ENCODE measurements at regions not wholly inside any gene's neighbourhood (a gene's known extent, or its start where the extent isn't known, plus 50 kb on each side); places are given as distances from the start of the nearest gene placed in this dataset.

DNA sequence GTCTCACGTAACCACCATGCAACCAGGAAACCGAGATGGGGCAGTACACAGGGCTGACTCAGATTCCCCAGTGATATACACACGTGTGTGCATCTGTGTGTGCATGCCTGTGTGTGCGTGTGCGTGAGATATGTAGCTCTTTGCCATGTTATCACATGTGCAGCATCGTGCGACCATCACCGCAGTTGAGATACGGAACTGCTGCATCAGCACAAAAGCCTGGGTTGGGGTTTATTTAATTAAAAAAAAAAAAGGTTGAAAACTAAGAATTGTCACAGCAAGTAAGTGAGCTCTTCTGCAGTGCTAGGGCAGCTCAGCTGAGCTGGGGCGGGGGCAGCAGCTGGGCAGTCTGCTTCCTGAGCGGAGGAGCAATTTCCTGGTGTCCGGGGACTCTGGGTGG is 152.5 kb downstream of the RBFOX3 start:
- Histone ChIP-seq H3K4me2 (ENCODE audit: insufficient read depth, low read length) (no peak overlapping the region), H4K20me1 (ENCODE audit: insufficient read depth, low read length) (no peaks in the 10 kb centered on the region; the same call in none of the 2 replicates), H3K27ac (ENCODE audit: low read length) (no peak overlapping the region), H3K36me3 (ENCODE audit: insufficient read depth, low read length) (no peaks in the 10 kb centered on the region), H3K9me3 (ENCODE audit: insufficient read depth, low read length, severe bottlenecking) (no peaks in the 10 kb centered on the region), H3K4me3 (ENCODE audit: low read depth in 1 of 2, low read length in 2 of 2) (no peak overlapping the region), H3K27me3 (ENCODE audit: insufficient read depth, low read length, poor library complexity) (peaks cover 9% of the 10 kb centered on the region), H2AFZ (ENCODE audit: low read depth, low read length) (no peak overlapping the region), H3K9ac (ENCODE audit: low read depth, low read length) (no peak overlapping the region), H3K4me1 (ENCODE audit: insufficient read depth, low read length) (no peaks in the 10 kb centered on the region), H3K79me2 (ENCODE audit: insufficient read depth, low read length) (no peaks in the 10 kb centered on the region)
- DNase-seq (no peak), ATAC-seq (ENCODE audit: insufficient read depth, low read depth) (no peak)
- no peak for TF ChIP-seq EZH2 (IDR thresholded peaks at IDR 0.05; ENCODE audit: borderline replicate concordance, low read depth, low read length, severe bottlenecking)
- TF ChIP-seq, protein P1, sequence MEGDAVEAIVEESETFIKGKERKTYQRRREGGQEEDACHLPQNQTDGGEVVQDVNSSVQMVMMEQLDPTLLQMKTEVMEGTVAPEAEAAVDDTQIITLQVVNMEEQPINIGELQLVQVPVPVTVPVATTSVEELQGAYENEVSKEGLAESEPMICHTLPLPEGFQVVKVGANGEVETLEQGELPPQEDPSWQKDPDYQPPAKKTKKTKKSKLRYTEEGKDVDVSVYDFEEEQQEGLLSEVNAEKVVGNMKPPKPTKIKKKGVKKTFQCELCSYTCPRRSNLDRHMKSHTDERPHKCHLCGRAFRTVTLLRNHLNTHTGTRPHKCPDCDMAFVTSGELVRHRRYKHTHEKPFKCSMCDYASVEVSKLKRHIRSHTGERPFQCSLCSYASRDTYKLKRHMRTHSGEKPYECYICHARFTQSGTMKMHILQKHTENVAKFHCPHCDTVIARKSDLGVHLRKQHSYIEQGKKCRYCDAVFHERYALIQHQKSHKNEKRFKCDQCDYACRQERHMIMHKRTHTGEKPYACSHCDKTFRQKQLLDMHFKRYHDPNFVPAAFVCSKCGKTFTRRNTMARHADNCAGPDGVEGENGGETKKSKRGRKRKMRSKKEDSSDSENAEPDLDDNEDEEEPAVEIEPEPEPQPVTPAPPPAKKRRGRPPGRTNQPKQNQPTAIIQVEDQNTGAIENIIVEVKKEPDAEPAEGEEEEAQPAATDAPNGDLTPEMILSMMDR (IDR thresholded peaks at IDR 0.05; ENCODE audit: borderline replicate concordance, extremely low read depth, low read length, poor library complexity, severe bottlenecking), result no peak

DNA sequence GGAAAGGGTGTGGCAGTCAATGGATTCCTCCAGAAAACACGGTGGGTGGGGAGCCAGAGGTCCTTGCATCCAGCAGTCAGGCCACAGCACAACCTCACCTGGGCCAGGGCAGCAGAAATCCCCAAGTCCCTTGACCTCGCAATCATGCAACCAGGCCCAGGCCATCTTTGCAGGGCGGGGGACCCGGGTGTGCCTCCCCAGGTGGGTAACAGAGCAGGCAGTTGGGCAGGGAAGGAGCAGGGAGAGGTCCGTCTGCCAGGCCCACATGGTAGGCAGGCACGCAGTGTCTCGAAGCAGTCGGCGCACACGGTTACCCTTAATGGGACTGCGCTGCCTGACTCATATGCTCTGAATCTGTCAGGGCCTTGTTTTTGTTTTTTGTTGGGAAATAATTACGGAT is 153.0 kb downstream of the RBFOX3 start:
- Histone ChIP-seq H3K79me2 (ENCODE audit: insufficient read depth, low read length) (no peaks in the 10 kb centered on the region), H3K27me3 (ENCODE audit: insufficient read depth, low read length, poor library complexity) (peaks cover 9% of the 10 kb centered on the region), H3K4me3 (ENCODE audit: low read depth in 1 of 2, low read length in 2 of 2) (no peak overlapping the region), H3K4me2 (ENCODE audit: insufficient read depth, low read length) (no peak overlapping the region), H3K36me3 (ENCODE audit: insufficient read depth, low read length) (no peaks in the 10 kb centered on the region), H3K4me1 (ENCODE audit: insufficient read depth, low read length) (no peaks in the 10 kb centered on the region), H3K9ac (ENCODE audit: low read depth, low read length) (no peak overlapping the region), H4K20me1 (ENCODE audit: insufficient read depth, low read length) (no peaks in the 10 kb centered on the region; the same call in none of the 2 replicates), H2AFZ (ENCODE audit: low read depth, low read length) (no peak overlapping the region), H3K27ac (ENCODE audit: low read length) (no peak overlapping the region), H3K9me3 (ENCODE audit: insufficient read depth, low read length, severe bottlenecking) (no peaks in the 10 kb centered on the region)
- no peak for DNase-seq
- TF ChIP-seq, protein P1 (IDR thresholded peaks at IDR 0.05; ENCODE audit: borderline replicate concordance, extremely low read depth, low read length, poor library complexity, severe bottlenecking), result no peak
- no peak for TF ChIP-seq EZH2 (IDR thresholded peaks at IDR 0.05; ENCODE audit: borderline replicate concordance, low read depth, low read length, severe bottlenecking)
- no peak for ATAC-seq (ENCODE audit: insufficient read depth, low read depth)

DNA sequence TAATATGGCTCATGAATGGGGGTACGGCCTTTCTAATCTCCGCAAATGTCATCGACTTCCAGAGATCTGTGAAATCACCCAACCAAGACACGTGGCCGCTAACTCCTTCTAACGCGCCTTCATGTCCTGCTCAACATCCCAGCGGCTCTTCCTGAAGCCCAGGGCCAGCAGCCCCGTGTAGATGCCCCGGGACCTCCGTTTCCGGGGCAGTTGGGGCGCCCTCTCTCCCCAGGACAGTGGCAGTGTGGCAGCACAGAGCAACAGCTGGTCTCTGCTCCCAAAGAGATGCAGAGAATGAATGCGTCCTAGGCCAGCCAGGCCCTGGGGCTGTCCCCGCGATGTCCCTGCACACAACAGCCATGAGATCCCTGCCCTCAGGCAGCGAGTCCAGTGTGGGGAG is 153.5 kb downstream of the RBFOX3 start:
- DNase-seq (no peak), ATAC-seq (ENCODE audit: insufficient read depth, low read depth) (no peak)
- Histone ChIP-seq H3K27ac (ENCODE audit: low read length) (no peak overlapping the region), H3K79me2 (ENCODE audit: insufficient read depth, low read length) (no peaks in the 10 kb centered on the region), H3K4me2 (ENCODE audit: insufficient read depth, low read length) (no peak overlapping the region), H4K20me1 (ENCODE audit: insufficient read depth, low read length) (no peaks in the 10 kb centered on the region; the same call in none of the 2 replicates), H3K4me3 (ENCODE audit: low read depth in 1 of 2, low read length in 2 of 2) (no peak overlapping the region), H3K27me3 (ENCODE audit: insufficient read depth, low read length, poor library complexity) (peaks cover 9% of the 10 kb centered on the region), H3K4me1 (ENCODE audit: insufficient read depth, low read length) (no peaks in the 10 kb centered on the region), H3K36me3 (ENCODE audit: insufficient read depth, low read length) (no peaks in the 10 kb centered on the region), H3K9me3 (ENCODE audit: insufficient read depth, low read length, severe bottlenecking) (no peaks in the 10 kb centered on the region), H3K9ac (ENCODE audit: low read depth, low read length) (no peak overlapping the region), H2AFZ (ENCODE audit: low read depth, low read length) (no peak overlapping the region)
- TF ChIP-seq, protein P1 (IDR thresholded peaks at IDR 0.05; ENCODE audit: borderline replicate concordance, extremely low read depth, low read length, poor library complexity, severe bottlenecking), result no peak
- no peak for TF ChIP-seq EZH2 (IDR thresholded peaks at IDR 0.05; ENCODE audit: borderline replicate concordance, low read depth, low read length, severe bottlenecking)

DNA sequence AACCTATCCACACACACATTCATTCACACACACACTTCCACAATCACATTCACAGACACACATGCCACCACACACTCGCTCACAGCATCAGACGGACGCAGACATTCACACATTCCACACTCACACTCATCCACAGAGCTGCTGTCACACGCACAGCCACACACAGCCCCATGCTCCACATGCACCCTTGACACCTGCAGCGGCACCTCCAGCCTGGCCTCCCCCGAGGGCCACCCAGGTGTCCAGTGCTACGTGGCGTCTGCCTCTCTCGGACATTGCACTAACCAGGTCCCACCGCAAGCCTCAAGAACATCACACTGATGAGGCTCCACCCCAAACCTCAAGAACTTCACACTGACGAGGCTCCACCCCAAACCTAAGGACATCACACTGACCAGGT is 155.2 kb downstream of the RBFOX3 start:
- Histone ChIP-seq H4K20me1 (ENCODE audit: insufficient read depth, low read length) (no peaks in the 10 kb centered on the region; the same call in none of the 2 replicates), H3K4me2 (ENCODE audit: insufficient read depth, low read length) (no peak overlapping the region), H3K4me1 (ENCODE audit: insufficient read depth, low read length) (no peaks in the 10 kb centered on the region), H3K27me3 (ENCODE audit: insufficient read depth, low read length, poor library complexity) (peaks cover 9% of the 10 kb centered on the region), H3K79me2 (ENCODE audit: insufficient read depth, low read length) (no peaks in the 10 kb centered on the region), H3K4me3 (ENCODE audit: low read depth in 1 of 2, low read length in 2 of 2) (no peak overlapping the region), H3K9me3 (ENCODE audit: insufficient read depth, low read length, severe bottlenecking) (no peaks in the 10 kb centered on the region), H2AFZ (ENCODE audit: low read depth, low read length) (no peak overlapping the region), H3K27ac (ENCODE audit: low read length) (no peak overlapping the region), H3K9ac (ENCODE audit: low read depth, low read length) (no peak overlapping the region), H3K36me3 (ENCODE audit: insufficient read depth, low read length) (no peaks in the 10 kb centered on the region)
- TF ChIP-seq EZH2 (IDR thresholded peaks at IDR 0.05; ENCODE audit: borderline replicate concordance, low read depth, low read length, severe bottlenecking), result no peak
- TF ChIP-seq, protein P1 (IDR thresholded peaks at IDR 0.05; ENCODE audit: borderline replicate concordance, extremely low read depth, low read length, poor library complexity, severe bottlenecking), result no peak
- DNase-seq (no peak), ATAC-seq (ENCODE audit: insufficient read depth, low read depth) (no peak)

Measured in DND-41 (cell line).